G401.6 (cell line): ENCODE measurements at regions not wholly inside any gene's neighbourhood (a gene's known extent, or its start where the extent isn't known, plus 50 kb on each side); places are given as distances from the start of the nearest gene placed in this dataset.

Experiments
- FAIRE-seq: peaks from 2 replicates; lab custom pipeline; 2012; peaks lifted over from hg19 to GRCh38; lab: Jason Lieb, UNC

DNA sequence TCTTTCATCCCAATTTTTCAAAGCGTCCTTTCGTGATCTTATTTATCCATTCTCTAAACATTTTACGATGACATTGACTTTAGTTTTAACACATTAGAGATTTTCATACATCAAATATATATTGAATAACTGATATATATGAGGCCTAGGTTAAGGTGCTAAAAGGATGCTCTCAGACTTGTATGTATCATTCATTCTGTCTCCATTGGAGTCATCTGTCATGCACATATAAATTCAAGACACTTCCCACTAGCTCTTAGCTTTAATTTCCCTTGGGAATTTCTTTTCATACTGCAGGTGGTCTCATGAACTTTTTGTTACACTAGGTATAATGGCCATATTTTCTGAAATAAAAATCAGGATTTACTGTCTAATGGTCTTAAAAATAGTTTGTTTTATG lies 635.8 kb upstream of the C9orf72 start:
- FAIRE-seq = no peak

DNA sequence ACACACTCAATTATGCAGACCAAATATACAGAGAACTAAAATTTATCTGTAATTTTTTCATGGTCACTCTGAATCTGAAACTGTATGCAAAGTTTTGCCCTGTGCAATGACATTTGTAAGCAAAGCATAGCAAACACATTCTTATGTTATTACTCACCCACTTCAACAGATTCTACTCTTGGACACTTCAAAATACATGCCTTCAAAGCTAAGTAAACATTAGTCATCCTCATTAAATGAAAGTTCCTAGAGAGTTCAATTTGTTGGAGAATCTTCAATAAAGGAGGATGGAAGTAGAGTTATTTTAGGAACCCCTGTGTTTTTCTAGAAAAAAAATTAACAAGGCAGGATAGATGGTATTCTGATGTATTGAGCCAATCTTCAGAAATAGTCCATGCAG lies 639.7 kb upstream of the C9orf72 start:
- FAIRE-seq = no peak

DNA sequence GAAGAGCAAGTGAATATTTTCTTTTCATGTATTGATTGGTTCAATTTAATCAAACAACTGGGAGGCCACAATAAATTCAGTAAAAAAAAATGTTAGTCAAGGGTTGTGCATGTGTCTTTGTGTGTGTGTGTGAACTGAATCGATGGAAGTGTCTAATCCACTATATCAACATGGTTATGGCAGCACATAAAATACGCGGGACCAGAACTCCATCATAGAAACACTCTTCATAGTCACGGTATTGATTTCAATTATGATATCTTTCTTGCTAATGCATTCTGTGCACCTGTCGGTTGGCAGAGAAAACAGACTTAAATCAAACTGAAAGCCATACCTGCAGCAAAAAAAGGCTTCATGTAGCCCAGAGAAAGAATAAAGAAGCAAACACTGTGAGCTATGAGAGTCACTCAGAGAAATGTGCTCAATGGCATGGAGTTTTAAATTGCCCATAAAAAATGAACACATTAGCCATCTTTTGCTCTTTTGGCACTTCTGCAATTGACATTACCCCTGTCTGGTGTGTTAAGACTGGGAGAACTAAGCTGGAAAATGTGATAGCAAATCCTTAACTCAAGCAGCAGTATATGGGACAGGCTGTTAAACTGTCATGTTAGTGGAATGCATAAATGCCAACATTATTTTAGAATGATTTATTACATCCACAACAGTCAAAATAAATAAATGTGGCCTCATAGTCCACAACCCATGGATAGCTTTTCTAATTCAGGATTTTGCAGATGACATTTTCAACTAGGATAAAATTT lies 642.4 kb upstream of the C9orf72 start:
- no peak for FAIRE-seq

- FAIRE-seq = no peak
These were observed 659.4 kb upstream of the C9orf72 start for GRCh38 chr9:28232686-28233085.

DNA sequence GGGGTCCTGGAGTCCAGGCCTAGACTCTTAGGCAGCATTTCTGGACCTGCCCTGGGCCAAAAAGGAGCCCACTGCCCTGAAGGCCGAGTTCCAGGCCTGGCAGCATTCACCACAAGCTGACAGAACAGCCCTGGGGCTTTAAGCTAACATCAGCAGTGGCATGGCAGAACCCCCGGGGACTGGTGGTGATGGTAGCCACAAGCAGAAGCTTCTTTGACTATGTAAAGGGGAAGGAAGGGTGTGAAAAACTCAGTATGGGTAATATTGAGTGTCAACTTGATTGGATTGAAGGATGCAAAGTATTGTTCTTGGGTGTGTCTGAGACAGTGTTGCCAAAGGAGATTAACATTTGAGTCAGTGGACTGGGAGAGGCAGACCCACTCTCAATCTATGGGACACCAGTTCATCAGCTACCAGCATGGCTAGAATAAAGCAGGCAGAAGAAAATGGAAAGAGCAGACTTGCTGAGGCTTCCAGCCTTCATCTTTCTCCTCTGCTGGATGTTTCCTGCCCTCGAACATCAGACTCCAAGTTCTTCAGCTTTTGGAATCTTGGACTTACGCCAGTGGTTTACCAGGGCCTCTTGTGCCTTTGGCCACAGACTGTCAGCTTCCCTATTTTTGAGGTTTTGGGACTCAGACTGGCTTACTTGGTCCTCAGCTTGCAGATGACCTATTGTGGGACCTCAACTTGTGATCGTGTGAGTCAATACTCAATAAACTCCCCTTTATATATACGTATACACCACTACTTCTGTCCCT lies 661.0 kb upstream of the C9orf72 start:
- no peak for FAIRE-seq

GRCh38 chr9:28234894-28235277 lies 661.6 kb upstream of the C9orf72 start:
- FAIRE-seq = no peak

DNA sequence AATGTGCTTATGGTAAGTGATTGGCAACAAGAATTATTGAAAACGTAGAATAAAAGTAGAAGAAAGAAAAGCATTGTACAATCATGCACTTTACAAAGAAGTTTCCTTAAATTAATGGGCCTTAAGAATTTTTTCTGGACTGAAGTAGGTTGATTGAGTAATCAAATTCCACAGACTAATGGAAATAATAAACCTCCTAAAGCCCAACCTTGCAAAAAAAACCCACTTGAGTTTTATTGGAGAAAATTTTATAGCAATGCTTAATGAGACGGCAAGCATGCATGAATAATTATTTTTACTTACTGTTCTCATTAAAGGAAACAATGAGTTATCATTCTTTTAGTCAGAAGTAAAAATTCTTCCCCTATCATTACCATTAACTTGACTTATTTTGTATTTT lies 676.1 kb upstream of the C9orf72 start:
- FAIRE-seq = no peak

DNA sequence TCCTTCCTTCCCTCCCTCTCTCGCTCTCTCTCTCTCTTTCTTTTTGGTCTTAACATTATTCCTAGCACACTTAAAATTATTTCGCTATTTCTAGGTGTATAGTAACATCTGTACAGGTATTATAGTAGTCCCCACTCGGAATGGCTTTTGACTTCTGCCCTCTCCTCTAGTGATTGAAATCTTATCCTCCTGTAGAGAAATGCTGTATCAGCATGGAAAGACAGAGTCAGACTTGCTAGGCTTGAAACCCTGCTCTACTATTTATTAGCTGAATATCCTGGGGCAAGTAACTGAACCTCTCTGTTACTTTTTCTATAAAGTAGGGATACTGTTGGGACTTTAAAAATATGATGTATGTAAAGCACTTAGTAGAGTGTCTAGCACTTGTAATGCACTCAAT lies 681.9 kb upstream of the C9orf72 start:
- no peak for FAIRE-seq

DNA sequence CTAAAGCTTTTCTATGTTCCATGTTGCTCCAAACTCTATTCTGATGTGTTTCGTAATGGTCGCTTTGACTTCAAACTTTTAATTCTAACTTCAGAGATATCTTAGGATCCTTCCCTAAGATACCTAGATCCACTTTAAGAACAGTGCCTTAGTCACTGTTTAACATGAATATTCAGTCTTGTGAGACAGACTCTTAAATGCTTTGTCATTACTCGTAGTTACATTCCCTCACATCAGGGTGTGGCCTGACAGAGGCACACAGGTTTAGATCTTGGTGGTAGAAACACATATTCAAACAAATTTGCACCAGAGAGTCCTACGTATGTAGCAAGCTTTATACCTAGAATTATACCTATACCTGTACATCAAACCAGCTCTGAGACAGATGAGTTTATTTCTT lies 687.0 kb upstream of the C9orf72 start:
- FAIRE-seq = no peak

- no peak for FAIRE-seq
These were observed 691.1 kb upstream of the C9orf72 start for GRCh38 chr9:28264368-28264767.

- FAIRE-seq = no peak
These were observed 694.1 kb upstream of the C9orf72 start for GRCh38 chr9:28267351-28267750.

DNA sequence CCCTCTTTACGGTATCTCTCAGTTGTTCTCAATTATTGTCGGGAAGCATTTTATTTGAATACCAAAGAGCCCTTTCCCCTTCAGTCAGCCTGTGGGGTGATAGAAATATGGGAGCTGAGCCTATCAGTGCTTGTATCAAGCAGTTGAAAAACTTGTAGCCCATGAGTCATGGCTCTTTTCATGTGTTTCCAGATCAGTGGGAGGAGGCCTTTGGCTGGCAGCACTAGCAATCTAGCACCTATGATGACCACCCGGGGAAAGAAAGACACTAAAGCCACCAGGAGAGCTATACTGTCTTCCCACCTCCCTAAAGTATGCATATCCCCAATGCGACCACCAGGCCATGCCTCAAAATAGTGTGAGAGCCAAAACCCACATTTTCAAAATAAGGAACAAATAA lies 696.9 kb upstream of the C9orf72 start:
- FAIRE-seq = no peak

DNA sequence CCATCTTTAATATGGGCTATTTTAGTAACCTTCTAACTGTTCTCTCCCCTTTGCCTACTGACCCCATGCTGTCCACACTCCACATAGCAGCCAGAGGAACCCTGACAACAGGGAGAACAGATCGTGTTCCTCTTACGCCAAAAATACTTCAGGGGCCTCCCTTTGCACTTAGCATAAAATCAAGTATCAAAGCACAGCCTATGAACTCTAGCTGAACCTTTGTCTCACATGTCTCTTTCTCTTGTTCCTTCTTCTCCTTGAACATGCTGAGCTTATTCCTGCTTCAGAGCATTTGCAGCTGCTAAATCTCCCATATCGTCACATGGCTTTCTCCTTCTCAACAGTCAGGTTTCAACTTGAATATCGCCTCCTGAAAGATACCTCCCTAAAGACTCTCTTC lies 698.8 kb upstream of the C9orf72 start:
- FAIRE-seq = no peak

DNA sequence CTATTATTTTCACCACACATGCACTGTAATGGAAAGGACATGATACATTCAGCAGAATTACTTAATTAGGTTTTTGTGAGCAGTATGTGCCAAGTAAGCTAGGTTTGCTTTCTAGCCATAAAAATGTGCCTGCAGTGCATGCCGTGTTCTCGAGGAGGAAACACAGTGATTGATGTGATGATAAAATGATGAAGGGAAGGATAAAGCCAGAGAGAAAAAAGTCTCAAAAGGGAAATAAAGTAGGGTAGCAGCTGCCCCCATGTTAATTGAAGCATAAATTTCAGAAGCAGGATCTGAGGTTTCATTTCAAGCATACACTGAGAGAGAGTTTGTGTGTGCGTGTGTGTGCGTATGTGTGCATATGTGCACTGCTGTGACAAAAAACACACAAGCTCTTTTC lies 714.2 kb upstream of the C9orf72 start:
- no peak for FAIRE-seq

- FAIRE-seq = no peak
These were observed 716.5 kb upstream of the C9orf72 start for GRCh38 chr9:28289746-28290145.

GRCh38 chr9:28293369-28294090 lies 720.2 kb upstream of the C9orf72 start:
- no peak for FAIRE-seq

DNA sequence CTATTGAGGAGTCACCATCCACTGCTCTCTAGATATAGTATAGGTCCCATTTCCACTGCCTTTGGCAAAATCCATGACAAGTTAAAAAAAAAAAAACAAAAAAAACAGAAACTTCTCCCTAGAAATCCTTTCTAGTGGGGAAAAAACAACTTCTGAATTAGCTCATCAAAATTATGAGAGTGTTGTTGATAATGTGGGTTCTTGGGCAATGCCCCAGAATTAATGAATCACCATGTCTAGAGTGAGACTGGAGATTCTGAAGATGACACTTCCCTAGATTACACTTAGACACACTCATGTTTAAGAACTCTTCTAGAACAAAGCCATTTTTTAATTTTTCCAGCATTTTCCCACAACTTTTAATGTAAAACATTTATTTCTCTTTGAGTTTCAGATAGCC lies 728.0 kb upstream of the C9orf72 start:
- no peak for FAIRE-seq

- FAIRE-seq = no peak
These were observed 744.5 kb upstream of the C9orf72 start for GRCh38 chr9:28317745-28318144.

DNA sequence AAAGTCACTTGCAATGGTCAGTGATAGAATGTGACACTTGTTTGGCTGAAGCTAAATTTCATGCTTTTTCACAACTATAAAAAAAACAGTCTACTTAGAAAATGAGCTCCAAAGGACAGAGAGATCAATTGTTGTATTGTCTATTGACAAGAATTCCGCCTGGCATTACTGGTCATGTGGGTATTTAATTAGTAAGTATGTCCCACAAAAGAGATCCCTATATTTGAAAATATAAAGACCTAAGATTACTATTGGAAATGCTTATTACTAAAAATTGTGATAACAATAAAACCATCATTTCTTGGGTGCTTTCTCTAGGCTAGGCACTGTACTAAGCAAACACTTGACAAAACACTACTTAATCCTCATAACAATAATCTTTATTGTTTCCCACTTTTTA lies 745.2 kb upstream of the C9orf72 start:
- FAIRE-seq = no peak

DNA sequence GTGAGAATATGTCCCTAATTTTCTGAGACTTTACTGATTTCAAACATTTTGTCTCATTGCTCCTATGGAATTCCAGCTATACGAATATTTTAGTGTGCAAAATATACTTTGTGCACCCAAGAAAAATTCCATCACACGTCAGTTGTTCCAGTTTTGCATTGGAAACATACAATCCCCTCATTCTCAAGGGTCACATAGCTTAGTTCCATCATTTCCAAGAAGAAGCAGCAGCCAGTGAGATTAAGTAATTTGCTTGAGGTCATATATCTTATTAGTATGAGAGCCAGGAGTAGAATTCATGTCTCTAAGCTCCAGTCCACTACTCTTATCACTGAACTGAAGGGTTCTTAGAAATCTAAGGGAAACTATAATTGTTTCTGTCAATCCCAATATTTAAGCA lies 746.7 kb upstream of the C9orf72 start:
- FAIRE-seq = no peak

- no peak for FAIRE-seq
These were observed 747.3 kb upstream of the C9orf72 start for GRCh38 chr9:28320616-28321015.

DNA sequence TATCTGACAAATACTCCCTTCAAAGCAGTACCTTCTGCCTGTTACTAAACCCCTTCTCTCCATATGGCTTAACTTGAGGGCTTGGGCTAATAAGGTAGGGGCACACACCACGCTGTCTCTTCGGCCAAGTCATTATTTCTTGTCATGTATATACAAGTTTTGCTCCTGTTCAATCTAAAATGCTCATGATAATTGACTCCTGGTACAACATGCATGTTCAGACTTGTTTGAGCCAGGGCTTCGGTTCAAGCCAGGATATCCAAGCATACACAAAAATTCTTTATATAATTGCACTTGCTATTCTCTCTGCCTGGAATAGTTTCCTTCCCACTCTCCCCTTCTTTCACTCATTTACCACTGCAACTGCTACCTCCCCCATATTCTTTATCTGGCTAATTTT lies 756.0 kb upstream of the C9orf72 start:
- FAIRE-seq = no peak

- no peak for FAIRE-seq
These were observed 759.4 kb upstream of the C9orf72 start for GRCh38 chr9:28332648-28333047.
